B cell (primary cell): ENCODE measurements at regions not wholly inside any gene's neighbourhood (a gene's known extent, or its start where the extent isn't known, plus 50 kb on each side); places are given as distances from the start of the nearest gene placed in this dataset.

ENCODE experiments used
- EZH2 ChIP-seq: IDR thresholded peaks from 2 replicates; pipeline ENCODE4 v1.6.1; 2012; ENCODE audit warnings: borderline replicate concordance, low read depth, mild to moderate bottlenecking, moderate library complexity, low read length; ENCODE audit not compliant: insufficient read depth, poor library complexity, severe bottlenecking
- TF ChIP-seq, protein P1 (sequence below): fragments of 200-600 bp; IDR thresholded peaks from one replicate; pipeline ENCODE4 v1.8.0; 2022; ENCODE audit warnings: antibody characterized with exemption, mild to moderate bottlenecking

DNA sequence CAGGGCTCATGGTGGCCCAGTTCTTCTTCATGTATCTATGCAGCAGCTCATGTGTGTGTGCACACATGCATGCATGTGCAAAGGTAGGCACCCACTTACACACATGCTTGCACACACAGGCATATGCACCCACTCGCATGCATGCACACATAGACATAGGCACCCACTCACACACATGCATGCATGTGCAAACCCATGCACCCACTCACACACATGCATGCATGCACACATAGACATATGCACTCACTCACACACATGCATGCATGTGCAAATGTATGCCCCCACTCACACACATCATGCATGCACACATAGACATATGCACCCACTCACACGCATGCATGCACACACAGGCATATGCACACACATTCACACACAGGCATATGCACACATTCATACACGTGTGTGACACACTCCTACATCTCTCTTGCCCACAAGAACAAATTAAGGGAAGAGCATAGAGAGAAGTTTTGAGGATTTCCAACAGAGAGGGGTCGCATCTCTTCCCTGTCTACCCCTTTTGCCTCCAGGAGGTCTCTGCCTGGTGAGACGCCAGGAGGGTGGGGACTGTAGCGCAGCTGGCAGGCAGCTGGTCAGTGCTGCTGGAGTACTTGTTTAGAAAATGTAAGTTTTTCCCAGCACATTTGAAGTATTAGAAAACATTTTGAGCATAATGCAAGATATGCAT, 63.9 kb upstream of the ARHGEF7 start:
- no peak for TF ChIP-seq EZH2
- TF ChIP-seq, protein P1, sequence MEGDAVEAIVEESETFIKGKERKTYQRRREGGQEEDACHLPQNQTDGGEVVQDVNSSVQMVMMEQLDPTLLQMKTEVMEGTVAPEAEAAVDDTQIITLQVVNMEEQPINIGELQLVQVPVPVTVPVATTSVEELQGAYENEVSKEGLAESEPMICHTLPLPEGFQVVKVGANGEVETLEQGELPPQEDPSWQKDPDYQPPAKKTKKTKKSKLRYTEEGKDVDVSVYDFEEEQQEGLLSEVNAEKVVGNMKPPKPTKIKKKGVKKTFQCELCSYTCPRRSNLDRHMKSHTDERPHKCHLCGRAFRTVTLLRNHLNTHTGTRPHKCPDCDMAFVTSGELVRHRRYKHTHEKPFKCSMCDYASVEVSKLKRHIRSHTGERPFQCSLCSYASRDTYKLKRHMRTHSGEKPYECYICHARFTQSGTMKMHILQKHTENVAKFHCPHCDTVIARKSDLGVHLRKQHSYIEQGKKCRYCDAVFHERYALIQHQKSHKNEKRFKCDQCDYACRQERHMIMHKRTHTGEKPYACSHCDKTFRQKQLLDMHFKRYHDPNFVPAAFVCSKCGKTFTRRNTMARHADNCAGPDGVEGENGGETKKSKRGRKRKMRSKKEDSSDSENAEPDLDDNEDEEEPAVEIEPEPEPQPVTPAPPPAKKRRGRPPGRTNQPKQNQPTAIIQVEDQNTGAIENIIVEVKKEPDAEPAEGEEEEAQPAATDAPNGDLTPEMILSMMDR, result no peak
